ENCODE measurements at regions not wholly inside any gene's neighbourhood (a gene's known extent, or its start where the extent isn't known, plus 50 kb on each side); places are given as distances from the start of the nearest gene placed in this dataset.

- TF ChIP-seq POLR2AphosphoS5 (IDR thresholded peaks at IDR 0.05; ENCODE audit: low read depth, low read length) (no peak), REST (IDR thresholded peaks at IDR 0.05; ENCODE audit: insufficient read depth in 1 of 2, low read depth in 2 of 2, low read length in 1 of 2) (no peak), CTCF (IDR thresholded peaks at IDR 0.05) (no peak), SIN3A (IDR thresholded peaks at IDR 0.05; ENCODE audit: borderline replicate concordance, insufficient read depth, low read depth, low read length) (no peak)
Measured at GRCh38 chr2:215622837-215623236, 187.0 kb upstream of the FN1 start.
